HCT116 (cell line): ENCODE measurements at regions not wholly inside any gene's neighbourhood (a gene's known extent, or its start where the extent isn't known, plus 50 kb on each side); places are given as distances from the start of the nearest gene placed in this dataset.

Experiments used
- ATAC-seq: fragments of 200-7000 bp; cut with Tn5 transposase; 2 replicates; pipeline ENCODE4 v1.9.1; 2020; ENCODE audit warnings: mild to moderate bottlenecking, moderate library complexity
- BruUV-seq: library from RNA; stranded (reverse); fragments of 400-500 nt; replicated peaks from 2 replicates; lab custom pipeline; 2021; lab: Mats Ljungman, UMichigan
- CTCF ChIA-PET: fragments of 300-600 bp; sonication (Branson Sonifier 250); formaldehyde crosslinking; loops from one replicate; lab custom pipeline; 2021; ENCODE audit warnings: antibody characterized with exemption; lab: Charles Lee
- POLR2A ChIA-PET: fragments of 300-600, 350-600 bp; sonication (Branson Sonifier 250); formaldehyde crosslinking; loops from one replicate; lab custom pipeline; 2021; ENCODE audit warnings: antibody characterized with exemption; lab: Charles Lee
- RAD21 ChIA-PET, 2 experiments: fragments of 300-600 bp; sonication (Branson Sonifier 250); formaldehyde crosslinking; loops; one replicate each; lab custom pipeline; 2023; ENCODE audit warnings: low total read pairs in 2 of 2; ENCODE audit not compliant: uncharacterized antibody in 2 of 2, unreplicated experiment in 2 of 2, low non-redundant PET in 1 of 2; lab: Charles Lee
- DNase-seq: peaks from one replicate; pipeline ENCODE4 v3.0.0-alpha.2; 2010; ENCODE audit warnings: low read depth, low spot score
- H2AFZ ChIP-seq: fragments of 200-600 bp; shearing (Covaris generic), sonication (generic); 2 replicates; pipeline ENCODE4 v1.6.1; 2017; ENCODE audit warnings: low read depth, mixed run types, mixed read lengths, antibody characterized with exemption, low read length; ENCODE audit not compliant: poor library complexity, severe bottlenecking
- H3K27ac ChIP-seq: 2 replicates; pipeline ENCODE4 v1.5.1; 2012; ENCODE audit warnings: low read depth, low read length
- H3K27me3 ChIP-seq: fragments of 200-600 bp; sonication (generic); 2 replicates; pipeline ENCODE4 v1.6.1; 2016; ENCODE audit warnings: mixed run types, low read length, mixed read lengths; ENCODE audit not compliant: insufficient read depth
- H3K36me3 ChIP-seq, 2 experiments: fragments of 200-500 bp in 1 of 2; fragments of 200-600 bp in 1 of 2; sonication (Bioruptor generic) in 1 of 2; sonication (generic) in 1 of 2; 2 replicates each; pipeline versions ENCODE4 v1.5.1 to v1.6.1; 2014 to 2016; ENCODE audit warnings: low read length in 2 of 2, inconsistent platforms in 1 of 2, mixed read lengths in 1 of 2, mixed run types in 1 of 2; ENCODE audit not compliant: insufficient read depth in 2 of 2, control insufficient read depth in 1 of 2
- H3K4me1 ChIP-seq, 2 experiments: fragments of 200-600 bp in 1 of 2; sonication (generic) in 1 of 2; 2 replicates each; pipeline versions ENCODE4 v1.5.1 to v1.6.1; 2012 to 2017; ENCODE audit warnings: low read length in 2 of 2, inconsistent platforms in 1 of 2, mild to moderate bottlenecking in 1 of 2, mixed read lengths in 1 of 2, mixed run types in 1 of 2, moderate library complexity in 1 of 2; ENCODE audit not compliant: insufficient read depth in 2 of 2, control insufficient read depth in 1 of 2
- H3K4me2 ChIP-seq: fragments of 200-600 bp; sonication (generic); 2 replicates; pipeline ENCODE4 v1.6.1; 2017; ENCODE audit warnings: mixed run types, low read length, mixed read lengths
- H3K4me3 ChIP-seq, 2 experiments: fragments of 200-600 bp in 1 of 2; sonication (generic) in 1 of 2; replicated peaks in 1 of 2; 2 replicates each; pipeline ENCODE4 v1.5.1; 2011 to 2016; ENCODE audit warnings: low read length in 2 of 2, control low read depth in 1 of 2, low read depth in 1 of 2, mild to moderate bottlenecking in 1 of 2, mixed read lengths in 1 of 2, mixed run types in 1 of 2
- H3K79me2 ChIP-seq: fragments of 200-600 bp; sonication (generic); 2 replicates; pipeline ENCODE4 v1.6.1; 2017; ENCODE audit warnings: mild to moderate bottlenecking, mixed run types, low read length, moderate library complexity, mixed read lengths; ENCODE audit not compliant: insufficient read depth
- H3K9ac ChIP-seq: fragments of 200-600 bp; sonication (generic); 2 replicates; pipeline ENCODE4 v1.6.1; 2016; ENCODE audit warnings: low read length, mixed read lengths
- H3K9me2 ChIP-seq: fragments of 200-600 bp; sonication (generic), shearing (Covaris generic); 2 replicates; pipeline ENCODE4 v1.6.1; 2017; ENCODE audit warnings: mixed run types, mild to moderate bottlenecking, moderate library complexity; ENCODE audit not compliant: insufficient read depth
- H3K9me3 ChIP-seq, 2 experiments: fragments of 200-500 bp in 1 of 2; fragments of 200-600 bp in 1 of 2; sonication (Bioruptor generic) in 1 of 2; sonication (generic) in 1 of 2; 2 replicates each; pipeline ENCODE4 v1.6.1; 2014 to 2017; ENCODE audit warnings: low read length in 2 of 2, mixed read lengths in 2 of 2, inconsistent platforms in 1 of 2, low read depth in 1 of 2, mild to moderate bottlenecking in 1 of 2, mixed run types in 1 of 2, moderate library complexity in 1 of 2; ENCODE audit not compliant: control insufficient read depth in 1 of 2, insufficient read depth in 1 of 2
- H4K20me1 ChIP-seq: fragments of 200-600 bp; sonication (generic), shearing (Covaris generic); 2 replicates; pipeline ENCODE4 v1.6.1; 2017; ENCODE audit warnings: mixed run types, mild to moderate bottlenecking, moderate library complexity; ENCODE audit not compliant: insufficient read depth
- CBX3 ChIP-seq: IDR thresholded peaks from 2 replicates; pipeline ENCODE4 v1.6.1; 2012; ENCODE audit warnings: low read depth
- CEBPB ChIP-seq: IDR thresholded peaks from 2 replicates; pipeline ENCODE4 v1.6.1; 2012; ENCODE audit warnings: low read depth
- EGR1 ChIP-seq: IDR thresholded peaks from 2 replicates; pipeline ENCODE4 v1.6.1; 2012; ENCODE audit warnings: low read depth
- ELF1 ChIP-seq: IDR thresholded peaks from 2 replicates; pipeline ENCODE4 v1.6.1; 2012; ENCODE audit warnings: low read depth, borderline replicate concordance
- EZH2 ChIP-seq: fragments of 200-600 bp; sonication (generic); IDR thresholded peaks from 2 replicates; pipeline ENCODE4 v1.6.1; 2017; ENCODE audit warnings: antibody characterized with exemption, mixed run types
- FOSL1 ChIP-seq: IDR thresholded peaks from 2 replicates; pipeline ENCODE4 v1.6.1; 2012; ENCODE audit warnings: low read depth
- JUND ChIP-seq: IDR thresholded peaks from 2 replicates; pipeline ENCODE4 v1.6.1; 2012
- POLR2AphosphoS5 ChIP-seq: IDR thresholded peaks from 2 replicates; pipeline ENCODE4 v1.6.1; 2011; ENCODE audit warnings: mild to moderate bottlenecking, low read depth, low read length, moderate library complexity
- RAD21 ChIP-seq: IDR thresholded peaks from 2 replicates; pipeline ENCODE4 v1.6.1; 2012; ENCODE audit warnings: low read depth, mild to moderate bottlenecking
- REST ChIP-seq: IDR thresholded peaks from 2 replicates; pipeline ENCODE4 v1.6.1; 2012; ENCODE audit warnings: low read depth
- TCF7L2 ChIP-seq: IDR thresholded peaks from 2 replicates; pipeline ENCODE4 v1.7.0; 2011; ENCODE audit warnings: borderline replicate concordance, inconsistent platforms; ENCODE audit not compliant: insufficient read depth, insufficient read length; ENCODE audit errors: extremely low read depth
- YY1 ChIP-seq: IDR thresholded peaks from 2 replicates; pipeline ENCODE4 v1.6.1; 2011; ENCODE audit warnings: low read length, low read depth, moderate library complexity, mild to moderate bottlenecking; ENCODE audit not compliant: insufficient replicate concordance; ENCODE audit errors: extremely low read depth
- ZBTB33 ChIP-seq: IDR thresholded peaks from 2 replicates; pipeline ENCODE4 v1.6.1; 2011; ENCODE audit warnings: mild to moderate bottlenecking, low read length, moderate library complexity; ENCODE audit not compliant: insufficient replicate concordance; ENCODE audit errors: extremely low read depth
- ZFX ChIP-seq: fragments of 450-650 bp; IDR thresholded peaks from 2 replicates; pipeline ENCODE4 v1.6.1; 2017
- intact Hi-C: fragments of 100-400 bp; cut with micrococcal nuclease; formaldehyde crosslinking; loops from 2 replicates; pipeline ENCODE4 v1.10.0; 2022

- 0 out of 2 replicates have a peak, but pooled peaks cover 8% of the 10 kb centered on the region for H3K27me3 ChIP-seq
- H2AFZ ChIP-seq = no peak overlapping the region
- ChIA-PET CTCF (no interaction called here), POLR2A (no interaction called here)
- H3K9me2 ChIP-seq = no peaks in the 10 kb centered on the region
- no peak overlapping the region for H3K27ac ChIP-seq
- TF ChIP-seq ZFX = no peak
- no peak for TF ChIP-seq TCF7L2
- TF ChIP-seq EGR1 = no peak
- TF ChIP-seq REST = no peak
- no peak for TF ChIP-seq ZBTB33
- TF ChIP-seq CEBPB = no peak
- no peak for TF ChIP-seq FOSL1
- no peak for TF ChIP-seq CBX3
- TF ChIP-seq ELF1 = no peak
- TF ChIP-seq YY1 = no peak
- no peak for TF ChIP-seq RAD21
- no peak for TF ChIP-seq EZH2
- no peak for TF ChIP-seq JUND
- TF ChIP-seq POLR2AphosphoS5 = no peak
- TF ChIP-seq, all 23 proteins: peak for 0
- intact Hi-C loops = no loop called here
- Histone ChIP-seq H3K9me3 (no peaks in the 10 kb centered on the region), H3K9ac (no peak overlapping the region), H3K36me3 (no peaks in the 10 kb centered on the region), H3K4me2 (no peak overlapping the region), H4K20me1 (no peaks in the 10 kb centered on the region), H3K79me2 (no peaks in the 10 kb centered on the region), H3K4me3 (no peak overlapping the region), H3K4me1 (no peaks in the 10 kb centered on the region)
- RAD21 ChIA-PET = no interaction called here
- DNase-seq = no peak
- no peak for ATAC-seq
- BruUV-seq = no TSS peak
These were observed 453.5 kb upstream of the SULF2 start for GRCh38 chr20:48238781-48239180.
